NCI-H2171 treated with DMSO at 0.1 percent for 48 hours (cell line): ENCODE measurements at regions not wholly inside any gene's neighbourhood (a gene's known extent, or its start where the extent isn't known, plus 50 kb on each side); places are given as distances from the start of the nearest gene placed in this dataset.

Experiments used
- DNase-seq: peaks from one replicate; lab custom pipeline; 2025; lab: John Stamatoyannopoulos, UW

- no peak for DNase-seq
Observed at GRCh38 chr19:31664096-31664495, 314.9 kb upstream of the TSHZ3 start.

GRCh38 chr19:31664997-31665396, 315.8 kb upstream of the TSHZ3 start:
- DNase-seq: no peak

GRCh38 chr19:31666126-31666525, 316.9 kb upstream of the TSHZ3 start:
- no peak for DNase-seq

GRCh38 chr19:31667106-31667505, 317.9 kb upstream of the TSHZ3 start:
- DNase-seq: no peak

- no peak for DNase-seq
Observed at GRCh38 chr19:31668921-31669320, 319.7 kb upstream of the TSHZ3 start.

- no peak for DNase-seq
Observed at GRCh38 chr19:31670931-31671330, 321.7 kb upstream of the TSHZ3 start.

- DNase-seq: no peak
Observed at GRCh38 chr19:31671411-31672035, 322.3 kb upstream of the TSHZ3 start.

- DNase-seq: no peak
Observed at GRCh38 chr19:31674503-31675192, 325.4 kb upstream of the TSHZ3 start.

- DNase-seq: no peak
Observed at GRCh38 chr19:31675193-31675913, 326.1 kb upstream of the TSHZ3 start.

GRCh38 chr19:31676271-31677004, 327.2 kb upstream of the TSHZ3 start:
- DNase-seq: no peak

GRCh38 chr19:31678421-31678820, 329.2 kb upstream of the TSHZ3 start:
- DNase-seq: no peak

- no peak for DNase-seq
Observed at GRCh38 chr19:31681121-31681520, 331.9 kb upstream of the TSHZ3 start.

- no peak for DNase-seq
Observed at GRCh38 chr19:31693131-31693932, 344.1 kb upstream of the TSHZ3 start.

GRCh38 chr19:31693933-31694269, 344.7 kb upstream of the TSHZ3 start:
- no peak for DNase-seq

- DNase-seq: no peak
Observed at GRCh38 chr19:31694761-31695160, 345.5 kb upstream of the TSHZ3 start.

GRCh38 chr19:31699421-31699820, 350.2 kb upstream of the TSHZ3 start:
- no peak for DNase-seq

- DNase-seq: no peak
Observed at GRCh38 chr19:31701146-31701545, 351.9 kb upstream of the TSHZ3 start.

GRCh38 chr19:31705656-31706055, 356.4 kb upstream of the TSHZ3 start:
- no peak for DNase-seq

- no peak for DNase-seq
Observed at GRCh38 chr19:31706131-31706530, 356.9 kb upstream of the TSHZ3 start.

- DNase-seq: no peak
Observed at GRCh38 chr19:31706691-31707620, 357.7 kb upstream of the TSHZ3 start.

- DNase-seq: no peak
Observed at GRCh38 chr19:31708520-31708919, 359.3 kb upstream of the TSHZ3 start.
